NCI-H446 treated with DMSO at 0.1 percent for 48 hours (cell line): ENCODE measurements at regions not wholly inside any gene's neighbourhood (a gene's known extent, or its start where the extent isn't known, plus 50 kb on each side); places are given as distances from the start of the nearest gene placed in this dataset.

ENCODE experiments used
- DNase-seq: peaks from one replicate; lab custom pipeline; 2025; lab: John Stamatoyannopoulos, UW

DNA sequence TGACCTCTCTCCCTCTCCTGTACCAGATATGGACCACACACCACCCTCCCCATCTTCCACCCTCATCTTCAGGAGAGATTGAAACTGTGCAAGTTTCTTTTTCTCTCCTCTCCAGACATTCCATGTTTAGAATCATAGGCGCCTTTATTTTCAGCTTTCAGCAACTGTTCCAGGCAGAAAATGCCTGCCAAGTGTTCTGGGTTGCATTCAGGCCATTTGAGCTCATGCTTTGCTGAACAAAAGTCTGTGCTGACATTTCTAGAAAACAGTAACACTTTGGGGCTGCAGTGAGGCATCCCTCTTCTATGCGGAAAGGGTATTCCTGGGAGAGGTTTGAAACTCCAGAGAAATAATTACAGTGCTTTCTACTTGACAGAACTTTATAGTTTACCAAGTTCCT, 361.7 kb downstream of the GPAM start:
- no peak for DNase-seq

DNA sequence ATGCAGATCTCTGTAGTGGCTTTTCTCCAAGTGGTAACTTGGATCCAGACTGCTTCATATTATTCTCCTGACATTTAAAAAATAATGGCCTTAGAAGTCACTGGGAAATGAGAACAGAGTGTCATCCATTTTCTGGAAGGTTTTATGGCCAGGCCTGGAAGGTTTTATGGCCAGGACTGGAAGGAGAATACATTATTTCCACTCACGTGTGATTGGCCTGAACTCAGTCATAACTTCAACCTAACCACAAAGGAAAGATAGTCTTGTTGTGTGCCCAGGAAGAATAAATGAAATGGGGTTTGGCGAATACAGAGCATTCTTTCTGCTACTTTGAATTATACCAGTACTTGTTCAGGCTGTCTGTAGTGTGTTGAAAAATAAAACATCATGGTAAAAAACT, 360.9 kb downstream of the GPAM start:
- DNase-seq = no peak

GRCh38 chr10:111824128-111824527, 359.4 kb downstream of the GPAM start:
- DNase-seq = no peak

DNA sequence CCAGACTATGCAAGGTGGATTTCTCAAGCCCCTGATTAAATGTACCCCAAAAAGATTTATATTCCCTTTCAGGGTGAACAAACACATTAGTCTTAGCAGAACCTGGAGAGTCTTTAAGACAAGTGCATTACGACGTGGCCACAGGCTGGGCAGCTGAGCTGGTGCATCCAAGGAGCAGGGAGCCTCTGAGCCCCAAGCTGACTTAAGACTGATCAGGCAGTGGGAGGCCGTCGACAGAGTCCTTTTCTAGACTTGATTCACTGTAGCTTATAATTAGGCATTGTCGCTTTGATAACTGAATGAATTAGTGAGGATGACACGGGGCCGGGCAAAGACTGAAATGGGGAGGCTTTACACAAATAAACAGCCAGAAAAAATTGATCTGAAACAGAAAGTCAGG, 353.2 kb downstream of the GPAM start:
- DNase-seq = no peak

DNA sequence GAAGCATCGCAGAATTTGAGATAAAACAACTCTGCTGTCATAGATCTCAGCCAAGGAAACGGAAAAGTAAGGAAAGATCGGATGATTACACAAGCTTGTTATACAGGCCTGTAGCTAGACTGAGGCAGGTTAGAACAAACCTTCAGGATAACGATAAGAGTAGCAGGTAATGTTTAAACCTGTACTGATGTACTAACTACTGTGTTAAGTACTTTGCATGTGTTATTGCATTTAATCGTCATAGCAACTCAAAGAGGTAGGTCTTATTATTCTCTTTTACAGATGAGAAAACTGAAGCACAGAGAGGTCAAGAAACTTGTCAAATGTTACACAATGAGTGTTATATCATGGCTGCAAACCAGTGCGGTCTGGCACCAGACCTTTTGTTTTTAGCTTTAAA, 352.5 kb downstream of the GPAM start:
- no peak for DNase-seq

DNA sequence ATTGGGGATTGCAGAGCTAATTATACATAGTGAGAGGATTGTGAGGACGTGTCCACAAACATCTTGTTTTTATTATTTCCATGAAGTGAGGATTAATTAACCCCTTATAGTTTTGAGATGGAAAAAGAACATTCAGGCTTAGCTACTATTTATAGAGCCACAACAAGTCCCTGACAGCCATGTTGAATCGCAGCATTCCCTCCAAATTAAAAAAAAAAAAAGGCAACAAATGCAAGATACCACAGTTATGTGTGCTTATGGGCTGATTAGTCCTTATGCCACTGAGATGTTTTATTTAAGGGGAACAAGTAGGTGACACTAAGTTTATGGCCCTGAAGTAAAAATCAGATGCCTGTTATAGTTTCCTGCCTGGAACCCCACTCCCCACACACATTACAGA, 350.3 kb downstream of the GPAM start:
- no peak for DNase-seq

DNA sequence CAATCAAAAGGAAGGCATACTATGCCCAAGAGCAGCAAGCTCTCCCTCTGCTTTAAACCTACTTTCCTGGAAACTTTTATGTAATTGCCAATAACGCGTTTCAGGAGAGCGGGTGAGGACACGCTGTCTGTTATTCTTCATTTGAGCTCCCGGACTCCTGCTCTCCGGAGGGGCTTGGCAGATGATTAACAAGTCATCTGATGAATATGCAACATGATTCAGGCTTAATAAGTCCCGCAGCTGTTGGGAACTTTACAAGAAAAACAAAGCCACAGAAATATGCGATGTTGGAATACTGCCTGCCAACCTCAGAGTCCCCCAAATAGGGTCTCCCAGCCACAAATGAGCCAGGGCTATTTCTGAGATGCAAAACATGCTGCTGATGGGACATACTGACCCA, 348.0 kb downstream of the GPAM start:
- peak; percentile 42 for DNase-seq

DNA sequence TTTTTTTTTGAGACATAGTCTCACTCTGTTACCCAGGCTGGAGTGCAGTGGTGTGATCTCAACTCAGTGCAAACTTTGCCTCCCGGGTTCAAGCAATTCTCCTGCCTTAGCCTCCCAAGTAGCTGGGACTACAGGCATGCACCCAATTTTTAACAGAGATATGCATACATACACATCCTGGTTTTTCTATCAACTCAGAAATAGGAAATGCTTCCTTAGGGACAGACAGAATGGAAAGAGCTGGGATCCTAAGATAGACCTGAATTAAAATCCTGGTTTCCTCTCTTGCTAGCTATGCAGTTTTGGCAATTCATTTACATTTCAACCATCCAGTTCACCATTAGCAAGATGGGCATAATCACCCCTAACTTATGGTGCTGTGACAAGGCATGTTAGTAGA, 347.5 kb downstream of the GPAM start:
- DNase-seq = no peak

GRCh38 chr10:111836571-111836970, 347.0 kb downstream of the GPAM start:
- no peak for DNase-seq

DNA sequence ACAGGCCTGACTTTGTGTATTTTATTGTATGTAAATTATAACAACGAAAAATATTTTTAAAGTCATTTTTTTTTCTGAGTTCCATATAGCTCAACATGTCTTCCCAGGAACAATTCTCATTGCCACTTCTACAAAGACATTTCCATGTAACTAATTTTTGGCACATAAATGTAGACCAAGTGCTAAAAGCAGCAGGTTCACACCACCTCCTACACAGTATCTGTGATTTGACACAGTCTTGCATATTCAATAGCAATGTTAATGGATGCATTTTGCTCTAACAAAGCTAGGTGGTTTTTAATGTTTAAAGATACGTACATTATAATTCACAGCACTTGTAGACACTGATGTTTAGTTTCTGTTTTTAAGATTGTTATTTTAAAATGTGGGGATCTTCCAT, 346.5 kb downstream of the GPAM start:
- no peak for DNase-seq

- DNase-seq = no peak
These were observed 345.6 kb downstream of the GPAM start for GRCh38 chr10:111837985-111838384.

- DNase-seq = peak; percentile 53
These were observed 343.0 kb downstream of the GPAM start for GRCh38 chr10:111840546-111840945.

DNA sequence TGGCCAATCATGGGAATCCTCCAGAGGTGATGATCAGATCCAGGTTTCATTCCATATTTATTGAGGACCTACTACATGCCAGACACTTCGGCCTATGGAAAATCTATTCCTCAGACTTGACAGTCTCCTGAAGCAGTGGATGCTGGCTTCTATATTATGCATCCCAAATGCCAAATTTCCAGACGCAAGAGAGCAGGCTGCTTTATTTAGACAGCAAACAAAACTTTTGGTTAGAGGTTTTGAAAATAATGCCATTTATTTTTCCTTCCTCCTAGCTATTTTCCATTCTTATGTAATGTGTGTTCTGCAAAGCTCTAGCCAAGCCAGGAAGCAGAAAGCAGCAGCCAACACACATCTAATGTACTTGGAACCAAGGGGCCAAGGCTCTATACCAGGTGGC, 330.8 kb downstream of the GPAM start:
- DNase-seq = no peak

- no peak for DNase-seq
These were observed 326.9 kb downstream of the GPAM start for GRCh38 chr10:111856631-111857030.

DNA sequence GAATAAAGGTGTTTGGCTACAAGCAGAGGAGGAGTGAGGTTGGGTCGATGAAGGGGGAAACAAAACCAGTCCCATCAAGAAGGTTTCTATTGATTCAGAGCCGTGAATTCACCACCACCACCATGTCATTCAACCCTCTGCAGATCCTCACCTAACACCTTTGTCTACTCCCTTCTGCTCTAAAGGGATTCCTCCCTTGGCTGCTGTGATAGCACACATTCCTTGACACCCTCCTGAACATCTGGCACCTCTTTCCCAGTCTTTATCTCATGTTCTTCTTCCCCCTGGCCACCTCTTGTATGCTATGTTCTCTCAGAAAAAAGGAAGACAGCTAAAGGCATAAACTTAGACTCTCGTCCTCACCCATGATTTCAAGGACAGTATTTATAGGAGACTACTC, 318.0 kb downstream of the GPAM start:
- DNase-seq = no peak

GRCh38 chr10:111871458-111871857, 312.1 kb downstream of the GPAM start:
- no peak for DNase-seq

GRCh38 chr10:111872591-111872990, 311.0 kb downstream of the GPAM start:
- DNase-seq = no peak

DNA sequence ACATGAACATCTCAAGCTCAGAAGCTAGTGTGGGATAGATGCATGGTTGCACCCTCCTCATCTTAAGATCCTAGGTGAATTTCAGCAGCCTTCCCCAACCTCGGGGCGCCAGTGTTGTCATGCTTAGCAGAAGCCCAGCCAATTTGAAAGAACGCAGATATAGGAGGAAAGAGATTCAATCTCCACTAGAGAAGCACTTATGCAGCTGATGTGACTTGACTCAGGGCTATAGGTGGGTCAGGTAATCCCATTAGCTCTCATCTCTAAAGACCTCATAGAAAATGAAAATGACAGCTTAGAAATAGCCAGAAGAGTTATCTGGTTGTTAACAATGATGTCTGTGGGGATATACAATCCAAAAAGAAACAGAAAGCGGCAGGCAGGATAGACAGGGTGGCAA, 310.5 kb downstream of the GPAM start:
- DNase-seq = peak; percentile 12

DNA sequence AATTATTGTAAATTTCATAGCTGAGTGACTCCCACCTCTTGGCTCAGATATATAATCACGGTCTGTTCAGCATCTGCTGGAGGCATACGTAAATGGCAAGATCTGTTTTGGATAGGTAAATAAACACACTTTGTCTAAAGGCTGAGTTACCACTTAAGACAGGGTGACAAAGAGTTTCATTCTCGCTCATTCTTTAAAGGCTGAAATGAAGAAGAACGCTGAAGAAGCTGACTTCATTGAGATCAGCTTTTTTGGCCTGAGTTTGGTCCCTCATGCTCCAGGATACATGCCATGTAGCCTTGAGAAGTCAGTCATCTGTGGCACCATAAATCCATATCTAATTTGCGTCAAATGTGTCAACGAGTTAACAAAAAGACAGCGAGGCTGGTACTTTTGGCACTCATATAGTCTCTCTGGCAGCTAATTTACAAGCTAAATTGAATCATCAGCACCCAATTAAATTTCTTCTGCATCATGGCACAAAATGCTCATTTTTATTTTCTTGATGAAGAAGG, 309.9 kb downstream of the GPAM start:
- peak; percentile 88 for DNase-seq

DNA sequence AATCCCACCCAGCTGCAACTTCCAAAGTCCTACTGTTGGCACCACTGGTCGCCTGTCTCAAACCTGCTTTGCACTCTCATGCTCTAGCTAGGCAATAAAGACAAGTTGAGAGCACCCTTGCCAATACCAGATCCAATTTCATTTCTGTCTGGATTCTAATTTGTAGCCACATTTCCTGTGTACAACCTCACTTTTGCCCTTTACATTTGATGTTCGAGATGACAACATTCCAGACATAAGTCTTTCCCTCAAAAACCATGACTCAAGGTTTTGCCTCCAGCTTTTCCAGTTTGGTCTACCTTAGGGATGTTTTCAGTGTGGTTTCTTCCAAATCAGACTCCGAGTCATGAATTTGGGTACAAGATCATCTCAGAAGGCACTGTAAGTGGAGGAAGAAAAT, 309.0 kb downstream of the GPAM start:
- peak; percentile 7 for DNase-seq

GRCh38 chr10:111875725-111876124, 307.8 kb downstream of the GPAM start:
- DNase-seq = no peak

GRCh38 chr10:111877258-111877657, 306.3 kb downstream of the GPAM start:
- no peak for DNase-seq

DNA sequence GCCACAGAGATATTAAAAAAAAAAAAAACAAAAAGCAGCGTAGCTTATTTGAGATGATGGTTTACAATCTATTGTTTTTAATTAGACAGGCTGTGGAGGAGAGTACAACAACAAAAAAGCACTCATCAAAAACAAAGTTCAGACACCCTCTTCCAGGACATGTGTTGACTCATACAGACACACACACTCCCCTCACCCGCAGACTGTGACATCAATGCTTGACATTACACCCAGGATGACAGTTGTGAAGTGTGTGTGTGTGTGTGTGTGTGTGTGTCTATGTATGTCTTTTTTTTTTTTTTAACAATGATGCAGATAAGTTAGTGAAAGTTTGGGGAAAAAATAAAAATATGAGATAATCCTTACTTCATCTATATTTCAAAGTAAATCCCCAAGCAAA, 303.6 kb downstream of the GPAM start:
- DNase-seq = no peak

GRCh38 chr10:111885046-111885445, 298.5 kb downstream of the GPAM start:
- DNase-seq = no peak

DNA sequence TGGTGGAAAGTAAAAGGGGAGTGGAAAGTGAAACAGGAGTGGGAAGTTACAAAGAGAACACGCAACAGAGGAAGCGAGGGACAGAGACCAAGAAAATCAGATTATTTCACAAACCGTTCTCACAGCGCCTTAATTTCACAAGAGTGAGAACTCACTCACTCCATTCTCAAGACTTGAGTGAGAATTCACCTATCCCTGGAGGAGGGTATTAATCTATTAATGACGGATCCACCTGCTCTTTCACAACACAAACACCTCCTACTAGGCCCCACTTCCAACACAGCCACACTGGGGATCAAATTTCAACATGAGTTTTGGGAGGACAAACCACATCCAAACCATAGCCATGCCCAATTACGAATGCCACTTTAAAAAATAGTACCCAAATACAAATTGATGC, 297.6 kb downstream of the GPAM start:
- DNase-seq = no peak
